Body of pancreas (tissue), 4 donors: ENCODE measurements at regions not wholly inside any gene's neighbourhood (a gene's known extent, or its start where the extent isn't known, plus 50 kb on each side); places are given as distances from the start of the nearest gene placed in this dataset.

Experiments
- ATAC-seq: fragments of 150-250 bp; one replicate; pipeline ENCODE4 v1.9.1; 2016
- DNase-seq, 4 donors: peaks; one replicate each; pipeline ENCODE4 v3.0.0-alpha.2; 2019
- H3K27ac ChIP-seq, 4 donors: fragments of 200-600 bp; sonication (generic); 1 replicate in 3 of 4; 2 replicates in 1 of 4; pipeline versions ENCODE4 v1.5.1 to v1.6.1; 2016 to 2019; ENCODE audit warnings: mild to moderate bottlenecking in 1 of 4, mixed read lengths in 1 of 4, moderate library complexity in 1 of 4
- H3K27me3 ChIP-seq, 2 donors: fragments of 200-600 bp; sonication (generic); one replicate each; pipeline ENCODE4 v1.6.0; 2016; ENCODE audit warnings: mild to moderate bottlenecking in 1 of 2
- H3K36me3 ChIP-seq, 2 donors: fragments of 200-600 bp; sonication (generic); replicated peaks in 1 of 2; 2 replicates each; pipeline ENCODE4 v1.5.1; 2016; ENCODE audit warnings: low read depth in 2 of 2; ENCODE audit not compliant: insufficient read depth in 1 of 2
- H3K4me1 ChIP-seq: fragments of 200-600 bp; sonication (generic); one replicate; pipeline ENCODE4 v1.6.0; 2016
- H3K4me3 ChIP-seq, 2 donors: fragments of 200-600 bp; sonication (generic); 1 replicate in 1 of 2; 2 replicates in 1 of 2; pipeline ENCODE4 v1.5.1; 2016 to 2019
- H3K9me3 ChIP-seq, 3 donors: fragments of 200-600 bp; sonication (generic); 1 replicate in 2 of 3; 2 replicates in 1 of 3; pipeline ENCODE4 v1.5.1; 2016
- CTCF ChIP-seq, 7 experiments: fragments of 450-650 bp in 4 of 7; fragments of 200-600 bp in 3 of 7; sonication (generic) in 3 of 7; IDR thresholded peaks; one replicate each; pipeline ENCODE4 v1.5.1; 2016 to 2019; ENCODE audit warnings: antibody characterized with exemption in 7 of 7
- POLR2A ChIP-seq, 3 donors: fragments of 450-650 bp; IDR thresholded peaks; one replicate each; pipeline ENCODE4 v1.6.1; 2016; ENCODE audit warnings: antibody characterized with exemption in 3 of 3, mild to moderate bottlenecking in 2 of 3
- WGBS, 2 donors: methylation state at CpG; one replicate each; pipeline ENCODE4 v1.1.5; 2017; 5-methylcytosine and 5-hydroxymethylcytosine counted together
- intact Hi-C: fragments of 100-400 bp; cut with DNase I; formaldehyde crosslinking; loops from one replicate; pipeline ENCODE4 v1.15.1; 2023

DNA sequence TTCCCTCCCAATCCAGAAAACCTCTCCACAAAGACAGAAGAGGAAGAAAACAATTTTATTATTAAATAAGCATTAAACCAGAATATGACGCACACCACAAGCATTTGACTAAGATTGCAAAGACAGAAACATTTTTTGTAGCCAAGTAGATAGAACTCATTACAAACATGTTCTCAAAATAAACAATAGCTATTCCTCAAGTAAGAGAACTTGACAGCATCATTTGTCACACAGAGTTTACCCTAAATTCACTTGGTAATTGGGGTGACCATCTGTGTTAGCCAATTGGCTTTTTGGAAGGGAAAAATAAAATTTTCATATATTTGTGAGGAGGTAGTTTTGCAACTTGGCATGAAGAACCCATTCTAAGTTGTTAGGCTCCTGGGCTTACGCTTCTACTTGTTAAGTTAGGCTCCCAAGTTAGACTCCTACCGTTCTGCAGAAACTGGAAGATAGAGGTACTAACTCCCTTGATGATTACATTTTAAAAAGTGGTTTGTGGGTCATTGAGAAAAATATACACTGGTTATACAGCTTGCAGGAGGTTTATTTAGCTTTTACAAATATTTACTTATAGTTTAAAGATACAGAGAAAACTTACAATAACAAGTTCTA lies 618.6 kb upstream of the CNTNAP2 start:
- 64 to 66% methylated on average over 3 of the region's 3 CpGs for WGBS, 2 donors
- Histone ChIP-seq H3K9me3 (no peaks in the 10 kb centered on the region), H3K27ac (no peak overlapping the region), H3K4me1 (no peaks in the 10 kb centered on the region), H3K4me3 (no peak overlapping the region), H3K27me3 (no peaks in the 10 kb centered on the region), H3K36me3 (no peaks in the 10 kb centered on the region)
- no peak for TF ChIP-seq CTCF (IDR thresholded peaks at IDR 0.05)
- no peak for TF ChIP-seq POLR2A (IDR thresholded peaks at IDR 0.05)
- ATAC-seq (no peak), DNase-seq (no peak)
- intact Hi-C loops = no loop called here

- no peak for TF ChIP-seq POLR2A (IDR thresholded peaks at IDR 0.05)
- no peak for TF ChIP-seq CTCF (IDR thresholded peaks at IDR 0.05)
- ATAC-seq = no peak
- H3K27me3 ChIP-seq = no peaks in the 10 kb centered on the region
- no peaks in the 10 kb centered on the region for H3K4me1 ChIP-seq
- no peak overlapping the region for H3K4me3 ChIP-seq
- H3K27ac ChIP-seq = no peak overlapping the region
- DNase-seq = no peak
- intact Hi-C loops = no loop called here
- no peaks in the 10 kb centered on the region for H3K36me3 ChIP-seq
- H3K9me3 ChIP-seq = peaks cover 0 to 17% (median 0%) of the 10 kb centered on the region in 3 donors
- 59 to 82% methylated on average over 1 of the region's 1 CpG for WGBS, 2 donors
Observed at GRCh38 chr7:145490356-145490755, 626.2 kb upstream of the CNTNAP2 start.

DNA sequence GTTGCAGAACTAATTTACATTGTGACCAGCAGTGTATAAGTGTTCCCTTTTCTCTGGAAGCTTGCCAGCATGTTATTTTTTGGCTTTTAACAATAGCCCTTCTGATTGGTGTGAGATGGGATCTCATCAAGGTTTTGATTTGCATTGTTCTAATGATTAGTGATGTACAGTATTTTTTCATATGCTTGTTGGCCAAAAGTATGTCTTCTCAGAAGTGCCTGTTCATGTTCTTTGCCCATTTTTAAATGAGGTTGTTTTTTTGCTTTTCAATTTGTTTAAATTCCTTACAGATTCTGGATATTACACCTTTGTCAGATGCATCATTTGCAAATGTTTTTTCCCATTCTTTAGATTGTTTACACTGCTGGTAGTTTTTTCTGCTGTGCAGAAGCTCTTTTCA lies 627.0 kb upstream of the CNTNAP2 start:
- ATAC-seq = no peak
- Histone ChIP-seq H3K4me3 (no peak overlapping the region), H3K36me3 (no peaks in the 10 kb centered on the region), H3K4me1 (no peaks in the 10 kb centered on the region), H3K27ac (no peak overlapping the region), H3K27me3 (no peaks in the 10 kb centered on the region), H3K9me3 (peaks cover 0 to 17% (median 0%) of the 10 kb centered on the region in 3 donors)
- no peak for DNase-seq
- TF ChIP-seq POLR2A (IDR thresholded peaks at IDR 0.05) (no peak), CTCF (IDR thresholded peaks at IDR 0.05) (no peak)
- intact Hi-C loops = no loop called here

DNA sequence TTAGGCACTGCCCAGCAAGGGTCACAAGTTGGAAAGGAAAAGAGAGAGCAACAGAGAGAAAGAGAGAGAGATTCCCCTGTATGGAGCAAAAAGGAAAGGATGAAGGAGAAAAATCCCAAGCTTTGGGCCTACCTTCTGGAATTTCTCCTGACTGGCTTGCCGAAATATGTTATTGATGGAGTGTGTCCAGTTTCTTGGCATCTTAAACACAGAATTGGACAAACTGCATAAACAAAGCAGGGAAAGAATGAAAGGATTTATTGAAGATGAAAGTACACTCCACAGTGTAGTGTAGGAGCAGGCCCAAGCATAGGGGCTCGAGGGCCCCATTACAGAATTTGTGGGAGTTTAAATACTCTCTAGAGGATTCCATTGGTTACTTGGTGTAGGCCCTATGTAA lies 627.8 kb upstream of the CNTNAP2 start:
- Histone ChIP-seq H3K36me3 (no peaks in the 10 kb centered on the region), H3K4me3 (no peak overlapping the region), H3K27me3 (no peaks in the 10 kb centered on the region), H3K9me3 (peaks cover 0 to 17% (median 0%) of the 10 kb centered on the region in 3 donors), H3K27ac (no peak overlapping the region), H3K4me1 (no peaks in the 10 kb centered on the region)
- DNase-seq = no peak
- ATAC-seq = no peak
- 17 to 22% methylated on average over 2 of the region's 2 CpGs for WGBS, 2 donors
- TF ChIP-seq CTCF (IDR thresholded peaks at IDR 0.05) = no peak
- no peak for TF ChIP-seq POLR2A (IDR thresholded peaks at IDR 0.05)
- intact Hi-C loops = no loop called here

- Histone ChIP-seq H3K4me1 (no peaks in the 10 kb centered on the region), H3K27me3 (no peaks in the 10 kb centered on the region), H3K36me3 (no peaks in the 10 kb centered on the region), H3K27ac (no peak overlapping the region), H3K9me3 (peaks cover 0 to 4% (median 0%) of the 10 kb centered on the region in 3 donors), H3K4me3 (no peak overlapping the region)
- 77 to 85% methylated on average over 3 of the region's 3 CpGs for WGBS, 2 donors
- ATAC-seq (no peak), DNase-seq (no peak)
- TF ChIP-seq CTCF (IDR thresholded peaks at IDR 0.05) (no peak), POLR2A (IDR thresholded peaks at IDR 0.05) (no peak)
- intact Hi-C loops = no loop called here
Observed at GRCh38 chr7:145481985-145482384, 634.6 kb upstream of the CNTNAP2 start.
